ENCODE measurements at regions not wholly inside any gene's neighbourhood (a gene's known extent, or its start where the extent isn't known, plus 50 kb on each side); places are given as distances from the start of the nearest gene placed in this dataset.
A peak's percentile ranks its signal among the peaks of the same experiment; 100 is the strongest.
"Not testable (repeated sequence)": the region's sequence is repeated elsewhere in the genome, so short reads cannot be mapped to it uniquely, and the experiment has no call there.

- WGBS, 2 experiments (ENCODE audit: insufficient coverage in 1 of 2, insufficient read length in 1 of 2), result 90 to 95% methylated on average over 3 to 4 of the region's 4 CpGs
- no peak overlapping the region for H3K4me3 Mint-ChIP-seq
- H3K27ac Mint-ChIP-seq, result no peak overlapping the region
- Histone ChIP-seq H3K27me3 (ENCODE audit: control insufficient read depth, insufficient read depth, low read length, poor library complexity, severe bottlenecking) (no peaks in the 10 kb centered on the region), H3K4me3 (ENCODE audit: low read length) (peak overlapping the region; percentile 21), H3K4me1 (ENCODE audit: control insufficient read depth, insufficient read depth, low read length) (peaks cover 9% of the 10 kb centered on the region), H3K9ac (ENCODE audit: extremely low read depth, low read length, poor library complexity, severe bottlenecking) (no peak overlapping the region), H3K27ac (ENCODE audit: low read depth, low read length) (no peak overlapping the region), H3K36me3 (ENCODE audit: control insufficient read depth, insufficient read depth, low read length) (no peaks in the 10 kb centered on the region), H3K9me3 (ENCODE audit: control insufficient read depth, low read length) (peaks cover 11% of the 10 kb centered on the region)
- no peaks in the 10 kb centered on the region for H3K27me3 Mint-ChIP-seq (ENCODE audit: insufficient read depth)
- TF ChIP-seq CTCF (conservative IDR thresholded peaks at IDR 0.05), result no peak
- H3K9me3 Mint-ChIP-seq, result peaks cover 9% of the 10 kb centered on the region
- H3K36me3 Mint-ChIP-seq (ENCODE audit: low read depth), result peaks cover 4% of the 10 kb centered on the region
- DNase-seq, result no peak
- H3K4me1 Mint-ChIP-seq, result peaks cover 45% of the 10 kb centered on the region
These were observed 357.9 kb downstream of the HS3ST1 start for GRCh38 chr4:11070813-11071212.

GRCh38 chr4:11069581-11070211, 359.0 kb downstream of the HS3ST1 start:
- no peak overlapping the region for H3K27ac Mint-ChIP-seq
- TF ChIP-seq CTCF (conservative IDR thresholded peaks at IDR 0.05), result no peak
- peak; percentile 58 for DNase-seq

GRCh38 chr4:11069083-11069482, 359.6 kb downstream of the HS3ST1 start:
- TF ChIP-seq CTCF (conservative IDR thresholded peaks at IDR 0.05), result no peak
- Histone ChIP-seq H3K27ac (ENCODE audit: low read depth, low read length) (no peak overlapping the region), H3K9me3 (ENCODE audit: control insufficient read depth, low read length) (peaks cover 11% of the 10 kb centered on the region), H3K9ac (ENCODE audit: extremely low read depth, low read length, poor library complexity, severe bottlenecking) (no peak overlapping the region), H3K36me3 (ENCODE audit: control insufficient read depth, insufficient read depth, low read length) (no peaks in the 10 kb centered on the region), H3K27me3 (ENCODE audit: control insufficient read depth, insufficient read depth, low read length, poor library complexity, severe bottlenecking) (no peaks in the 10 kb centered on the region), H3K4me3 (ENCODE audit: low read length) (peak overlapping the region; percentile 75), H3K4me1 (ENCODE audit: control insufficient read depth, insufficient read depth, low read length) (peaks cover 9% of the 10 kb centered on the region)
- Mint-ChIP-seq H3K27me3 (ENCODE audit: insufficient read depth) (no peaks in the 10 kb centered on the region), H3K36me3 (ENCODE audit: low read depth) (peaks cover 4% of the 10 kb centered on the region), H3K9me3 (peaks cover 10% of the 10 kb centered on the region), H3K4me1 (peaks cover 37% of the 10 kb centered on the region), H3K4me3 (peak overlapping the region; percentile 36), H3K27ac (no peak overlapping the region)
- WGBS, 2 experiments (ENCODE audit: insufficient coverage in 1 of 2, insufficient read length in 1 of 2), result 61 to 73% methylated on average over 3 of the region's 3 CpGs
- DNase-seq, result no peak

More at GRCh38 chr4:11069581-11070211, 359.0 kb downstream of the HS3ST1 start:
- Histone ChIP-seq H3K36me3 (ENCODE audit: control insufficient read depth, insufficient read depth, low read length) (no peaks in the 10 kb centered on the region), H3K9ac (ENCODE audit: extremely low read depth, low read length, poor library complexity, severe bottlenecking) (no peak overlapping the region), H3K4me1 (ENCODE audit: control insufficient read depth, insufficient read depth, low read length) (peaks cover 9% of the 10 kb centered on the region), H3K27ac (ENCODE audit: low read depth, low read length) (no peak overlapping the region), H3K27me3 (ENCODE audit: control insufficient read depth, insufficient read depth, low read length, poor library complexity, severe bottlenecking) (no peaks in the 10 kb centered on the region), H3K4me3 (ENCODE audit: low read length) (peak overlapping the region; percentile 75), H3K9me3 (ENCODE audit: control insufficient read depth, low read length) (peaks cover 11% of the 10 kb centered on the region)
- H3K9me3 Mint-ChIP-seq, result peaks cover 9% of the 10 kb centered on the region
- no peaks in the 10 kb centered on the region for H3K27me3 Mint-ChIP-seq (ENCODE audit: insufficient read depth)
- WGBS, 2 experiments (ENCODE audit: insufficient coverage in 1 of 2, insufficient read length in 1 of 2), result 82% methylated on average over 2 of the region's 2 CpGs; no CpG with 5 or more reads in 1 of the 2 experiments
- H3K4me3 Mint-ChIP-seq, result no peak overlapping the region
- peaks cover 4% of the 10 kb centered on the region for H3K36me3 Mint-ChIP-seq (ENCODE audit: low read depth)
- peaks cover 44% of the 10 kb centered on the region for H3K4me1 Mint-ChIP-seq

GRCh38 chr4:11066584-11066983, 362.1 kb downstream of the HS3ST1 start:
- not testable (repeated sequence) for H3K27me3 Mint-ChIP-seq (ENCODE audit: insufficient read depth); H3K27me3 ChIP-seq (ENCODE audit: control insufficient read depth, insufficient read depth, low read length, poor library complexity, severe bottlenecking); H3K36me3 Mint-ChIP-seq (ENCODE audit: low read depth); H3K4me1 ChIP-seq (ENCODE audit: control insufficient read depth, insufficient read depth, low read length); H3K36me3 ChIP-seq (ENCODE audit: control insufficient read depth, insufficient read depth, low read length); H3K9ac ChIP-seq (ENCODE audit: extremely low read depth, low read length, poor library complexity, severe bottlenecking)
- DNase-seq, result peak; percentile 60
- H3K4me1 Mint-ChIP-seq, result peaks cover 25% of the 10 kb centered on the region
- Histone ChIP-seq H3K27ac (ENCODE audit: low read depth, low read length) (peak overlapping the region; percentile 41), H3K9me3 (ENCODE audit: control insufficient read depth, low read length) (peaks cover 11% of the 10 kb centered on the region), H3K4me3 (ENCODE audit: low read length) (peak overlapping the region; percentile 83)
- H3K4me3 Mint-ChIP-seq, result peak overlapping the region; percentile 81
- peak overlapping the region; percentile 93 for H3K27ac Mint-ChIP-seq
- H3K9me3 Mint-ChIP-seq, result peaks cover 10% of the 10 kb centered on the region
- 42 to 46% methylated on average over 7 to 22 of the region's 22 CpGs for WGBS, 2 experiments (ENCODE audit: insufficient coverage in 1 of 2, insufficient read length in 1 of 2)

GRCh38 chr4:11060637-11061036, 368.1 kb downstream of the HS3ST1 start:
- not testable (repeated sequence) for H3K27me3 ChIP-seq (ENCODE audit: control insufficient read depth, insufficient read depth, low read length, poor library complexity, severe bottlenecking); H3K36me3 ChIP-seq (ENCODE audit: control insufficient read depth, insufficient read depth, low read length); H3K9me3 ChIP-seq (ENCODE audit: control insufficient read depth, low read length); H3K36me3 Mint-ChIP-seq (ENCODE audit: low read depth); H3K9ac ChIP-seq (ENCODE audit: extremely low read depth, low read length, poor library complexity, severe bottlenecking); H3K4me1 ChIP-seq (ENCODE audit: control insufficient read depth, insufficient read depth, low read length); DNase-seq; H3K27ac ChIP-seq (ENCODE audit: low read depth, low read length); H3K4me1 Mint-ChIP-seq; H3K4me3 Mint-ChIP-seq; H3K4me3 ChIP-seq (ENCODE audit: low read length); H3K27ac Mint-ChIP-seq; H3K27me3 Mint-ChIP-seq (ENCODE audit: insufficient read depth)
- no CpG with 5 or more reads among the region's 3 CpGs for WGBS, 2 experiments (ENCODE audit: insufficient coverage in 1 of 2, insufficient read length in 1 of 2)
- peaks cover 13% of the 10 kb centered on the region for H3K9me3 Mint-ChIP-seq
